ENCODE measurements at regions not wholly inside any gene's neighbourhood (a gene's known extent, or its start where the extent isn't known, plus 50 kb on each side); places are given as distances from the start of the nearest gene placed in this dataset.
A peak's percentile ranks its signal among the peaks of the same experiment; 100 is the strongest.

DNA sequence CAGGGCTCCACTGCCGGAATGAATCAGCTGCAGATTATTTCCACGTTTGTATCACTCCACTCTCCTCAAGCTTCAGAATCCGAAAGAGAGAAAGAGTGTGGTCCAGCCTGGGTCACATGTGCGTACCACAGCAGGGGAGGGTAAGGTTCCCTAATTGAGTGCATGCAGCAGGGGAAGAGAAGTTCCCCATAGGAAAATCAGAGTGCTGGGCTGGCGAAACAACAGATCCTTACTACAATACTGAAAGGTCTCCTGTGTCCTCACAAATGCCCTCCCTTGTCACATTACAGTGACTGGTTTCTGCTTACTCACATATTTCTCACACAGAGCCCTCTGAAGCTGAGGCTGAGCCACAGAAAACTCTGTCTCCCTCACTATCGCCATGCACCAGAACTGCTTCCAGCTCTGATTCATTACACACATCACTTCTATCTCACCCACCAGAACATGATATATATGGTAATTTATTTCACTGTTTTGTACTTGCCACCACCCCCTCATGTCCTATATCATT is 532.2 kb upstream of the TUSC1 start:
- ChIA-PET POLR2A (ENCODE audit: partially characterized antibody) (no interaction called here), CTCF (ENCODE audit: partially characterized antibody) (no interaction called here)
- H2BK120ac ChIP-seq (replicated peaks; ENCODE audit: low read depth, low read length) = no peak overlapping the region
- H2BK15ac ChIP-seq (ENCODE audit: low read length) = no peak overlapping the region
- no peak for TF ChIP-seq SIX5 (IDR thresholded peaks at IDR 0.05; ENCODE audit: low read depth, low read length)
- no peak for TF ChIP-seq USF2 (IDR thresholded peaks at IDR 0.05; ENCODE audit: low read length)
- no peak for TF ChIP-seq KDM4A (IDR thresholded peaks at IDR 0.05; ENCODE audit: low read depth, low read length, severe bottlenecking)
- H2AFZ ChIP-seq (ENCODE audit: low read length) = peak overlapping the region; percentile 84
- H4K8ac ChIP-seq (ENCODE audit: extremely low read depth, insufficient read depth, low read length) = no peak overlapping the region
- no peak overlapping the region for H3K18ac ChIP-seq (ENCODE audit: extremely low read depth, low read length)
- H3K4me3 ChIP-seq (ENCODE audit: extremely low read depth in 1 of 4, insufficient read depth in 2 of 4, low read depth in 3 of 4, low read length in 4 of 4) = no peak overlapping the region
- no peaks in the 10 kb centered on the region for H3K23me2 ChIP-seq (ENCODE audit: low read depth, low read length)
- H2BK5ac ChIP-seq (ENCODE audit: low read depth, low read length) = no peak overlapping the region
- 82% methylated on average over 6 of the region's 6 CpGs; no CpG with 5 or more reads in 1 of the 2 experiments for WGBS, 2 experiments (ENCODE audit: extremely low coverage in 1 of 2, insufficient coverage in 1 of 2, insufficient read length in 1 of 2, insufficient replicate concordance in 2 of 2, low coverage in 1 of 2, low lambda C conversion rate in 2 of 2, missing lambda C conversion rate in 1 of 2)
- H3K23ac ChIP-seq (ENCODE audit: insufficient read length) = no peak overlapping the region
- H3K79me2 ChIP-seq (ENCODE audit: control insufficient read depth in 1 of 2, insufficient read depth in 2 of 2, low read length in 2 of 2) = no peaks in the 10 kb centered on the region
- no peak overlapping the region; a peak in 1 of 7 replicates for H3K9ac ChIP-seq (replicated peaks in 1 of 4; ENCODE audit: extremely low read depth in 1 of 4, low read depth in 3 of 4, low read length in 3 of 4)
- H3K9me3 ChIP-seq (ENCODE audit: insufficient read depth in 2 of 2, low read depth in 1 of 2, low read length in 1 of 2) = peaks cover 0 to 12% of the 10 kb centered on the region in 2 experiments; a peak in 2 of 4 replicates
- H4K20me1 ChIP-seq (replicated peaks in 1 of 2; ENCODE audit: control insufficient read depth in 1 of 2, insufficient read depth in 2 of 2, low read length in 2 of 2) = no peaks in the 10 kb centered on the region
- H4K5ac ChIP-seq (ENCODE audit: insufficient read length, low read depth, low read length) = no peak overlapping the region
- H3K36me3 ChIP-seq (ENCODE audit: control insufficient read depth in 2 of 4, insufficient read depth in 4 of 4, low read length in 3 of 4) = no peaks in the 10 kb centered on the region
- no peak overlapping the region for H3K4ac ChIP-seq (replicated peaks; ENCODE audit: insufficient read length, low read depth, low read length)
- H4K91ac ChIP-seq (replicated peaks; ENCODE audit: insufficient read length, low read length) = no peak overlapping the region
- FAIRE-seq (no peak), DNase-seq (ENCODE audit: low read depth in 1 of 2, low spot score in 2 of 2) (no peak)
- no peak overlapping the region for H3K27ac ChIP-seq (ENCODE audit: low read depth, low read length)
- H3K4me2 ChIP-seq (ENCODE audit: insufficient read depth in 1 of 2, low read depth in 2 of 2, low read length in 2 of 2) = no peak overlapping the region
- 0 out of 2 replicates have a peak overlapping the region, but pooled peaks have one; percentile 27 for H2BK12ac ChIP-seq (ENCODE audit: low read depth, low read length)
- H3K14ac ChIP-seq (ENCODE audit: insufficient read length) = no peak overlapping the region
- H3K4me1 ChIP-seq (replicated peaks in 1 of 4; ENCODE audit: control insufficient read depth in 3 of 4, insufficient read depth in 4 of 4, low read length in 3 of 4) = peaks cover 0 to 5% (median 0%) of the 10 kb centered on the region in 4 experiments; a peak in 1 of 7 replicates
- H2BK20ac ChIP-seq (ENCODE audit: low read length) = no peak overlapping the region
- no peaks in the 10 kb centered on the region for H3K79me1 ChIP-seq (ENCODE audit: low read depth, low read length)
- H3K56ac ChIP-seq (replicated peaks; ENCODE audit: insufficient read length, low read depth, low read length) = no peak overlapping the region
- no peak overlapping the region for H2AK5ac ChIP-seq (ENCODE audit: low read depth, low read length)
- no peaks in the 10 kb centered on the region for H3K27me3 ChIP-seq (replicated peaks in 1 of 4; ENCODE audit: control insufficient read depth in 3 of 4, extremely low read depth in 1 of 4, insufficient read depth in 3 of 4, low read length in 3 of 4)
